Glutamatergic neuron (in vitro differentiated cells): ENCODE measurements at regions not wholly inside any gene's neighbourhood (a gene's known extent, or its start where the extent isn't known, plus 50 kb on each side); places are given as distances from the start of the nearest gene placed in this dataset.

Source experiments
- DNase-seq: peaks from one replicate; pipeline ENCODE4 v3.0.0; 2022
- H3K27ac Mint-ChIP-seq: one replicate; pipeline ENCODE4 v1.8.0; 2020; ENCODE audit warnings: mild to moderate bottlenecking, mixed read lengths, inconsistent platforms; ENCODE audit not compliant: unreplicated experiment
- H3K27me3 Mint-ChIP-seq: one replicate; pipeline ENCODE4 v1.8.0; 2020; ENCODE audit warnings: mild to moderate bottlenecking, moderate library complexity, mixed read lengths, inconsistent platforms; ENCODE audit not compliant: unreplicated experiment
- H3K36me3 Mint-ChIP-seq: one replicate; pipeline ENCODE4 v1.8.0; 2020; ENCODE audit warnings: mild to moderate bottlenecking, mixed read lengths, inconsistent platforms; ENCODE audit not compliant: unreplicated experiment
- H3K4me1 Mint-ChIP-seq: one replicate; pipeline ENCODE4 v1.8.0; 2020; ENCODE audit warnings: mild to moderate bottlenecking, low read depth, mixed read lengths, inconsistent platforms; ENCODE audit not compliant: unreplicated experiment
- H3K4me3 Mint-ChIP-seq: one replicate; pipeline ENCODE4 v1.8.0; 2020; ENCODE audit warnings: mild to moderate bottlenecking, mixed read lengths, inconsistent platforms; ENCODE audit not compliant: unreplicated experiment
- H3K9me3 Mint-ChIP-seq: one replicate; pipeline ENCODE4 v1.8.0; 2020; ENCODE audit warnings: mild to moderate bottlenecking, moderate library complexity, mixed read lengths, inconsistent platforms; ENCODE audit not compliant: unreplicated experiment
- TF ChIP-seq, protein P1 (sequence below): fragments of 200-600 bp; sonication (generic); IDR thresholded peaks from one replicate; pipeline ENCODE4 v1.5.0; 2021; ENCODE audit not compliant: partially characterized antibody, unreplicated experiment

DNA sequence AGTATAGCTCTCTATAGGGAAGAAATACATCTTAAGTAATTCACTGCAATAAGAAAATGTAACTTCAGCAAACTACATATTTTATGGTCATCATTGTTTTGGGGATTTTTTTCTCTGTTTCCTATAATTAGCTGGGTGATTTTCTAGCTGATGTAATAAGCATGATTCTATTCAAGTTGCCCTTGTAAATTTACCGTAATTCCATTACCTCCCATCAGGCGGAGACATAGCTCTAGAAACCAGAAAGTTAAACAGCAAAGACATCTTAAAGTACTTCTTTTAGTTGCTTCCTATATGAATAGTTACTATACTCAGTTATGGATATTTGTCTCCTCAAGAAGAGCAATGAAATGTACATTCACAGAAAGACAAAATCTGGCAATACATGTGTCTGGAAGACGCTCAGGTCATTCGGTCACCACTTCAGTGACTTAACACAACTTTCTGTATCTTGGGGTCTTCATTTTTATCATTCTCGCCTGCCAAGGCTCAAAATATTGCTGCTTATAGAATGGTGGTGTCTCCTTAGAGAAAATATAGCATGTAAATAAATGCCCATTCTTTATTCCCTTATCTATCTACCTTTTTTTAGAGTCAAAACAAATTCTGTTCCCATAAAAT lies 239.9 kb upstream of the ZC3H12C start:
- Mint-ChIP-seq H3K36me3 (peaks cover 4% of the 10 kb centered on the region), H3K4me3 (no peak overlapping the region), H3K4me1 (peaks cover 16% of the 10 kb centered on the region), H3K27me3 (peaks cover 8% of the 10 kb centered on the region), H3K27ac (no peak overlapping the region), H3K9me3 (peaks cover 5% of the 10 kb centered on the region)
- no peak for DNase-seq
- TF ChIP-seq, protein P1, sequence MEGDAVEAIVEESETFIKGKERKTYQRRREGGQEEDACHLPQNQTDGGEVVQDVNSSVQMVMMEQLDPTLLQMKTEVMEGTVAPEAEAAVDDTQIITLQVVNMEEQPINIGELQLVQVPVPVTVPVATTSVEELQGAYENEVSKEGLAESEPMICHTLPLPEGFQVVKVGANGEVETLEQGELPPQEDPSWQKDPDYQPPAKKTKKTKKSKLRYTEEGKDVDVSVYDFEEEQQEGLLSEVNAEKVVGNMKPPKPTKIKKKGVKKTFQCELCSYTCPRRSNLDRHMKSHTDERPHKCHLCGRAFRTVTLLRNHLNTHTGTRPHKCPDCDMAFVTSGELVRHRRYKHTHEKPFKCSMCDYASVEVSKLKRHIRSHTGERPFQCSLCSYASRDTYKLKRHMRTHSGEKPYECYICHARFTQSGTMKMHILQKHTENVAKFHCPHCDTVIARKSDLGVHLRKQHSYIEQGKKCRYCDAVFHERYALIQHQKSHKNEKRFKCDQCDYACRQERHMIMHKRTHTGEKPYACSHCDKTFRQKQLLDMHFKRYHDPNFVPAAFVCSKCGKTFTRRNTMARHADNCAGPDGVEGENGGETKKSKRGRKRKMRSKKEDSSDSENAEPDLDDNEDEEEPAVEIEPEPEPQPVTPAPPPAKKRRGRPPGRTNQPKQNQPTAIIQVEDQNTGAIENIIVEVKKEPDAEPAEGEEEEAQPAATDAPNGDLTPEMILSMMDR = peak; percentile 68

DNA sequence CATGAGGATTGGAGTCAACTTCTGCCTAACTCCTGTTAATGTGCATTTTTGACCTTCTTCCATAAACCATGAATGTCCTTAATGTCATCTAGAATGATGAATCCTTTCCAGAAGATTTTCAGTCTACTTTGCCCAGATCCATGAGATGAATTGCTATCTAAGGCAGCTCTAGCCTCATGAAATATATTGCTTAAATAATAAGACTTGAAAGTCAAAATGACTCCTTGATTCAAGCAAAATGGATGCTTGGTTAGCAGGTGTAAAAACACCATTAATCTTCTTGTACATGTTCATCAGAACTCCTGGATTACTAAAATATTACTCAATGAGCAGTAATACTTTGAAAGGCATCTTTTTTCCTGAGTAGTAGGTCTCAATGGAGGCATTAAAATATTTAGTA lies 238.5 kb upstream of the ZC3H12C start:
- H3K27me3 Mint-ChIP-seq = peaks cover 8% of the 10 kb centered on the region
- no peak overlapping the region for H3K4me3 Mint-ChIP-seq
- peaks cover 5% of the 10 kb centered on the region for H3K9me3 Mint-ChIP-seq
- peaks cover 4% of the 10 kb centered on the region for H3K36me3 Mint-ChIP-seq
- DNase-seq = no peak
- no peak overlapping the region for H3K27ac Mint-ChIP-seq
- H3K4me1 Mint-ChIP-seq = peaks cover 14% of the 10 kb centered on the region
- TF ChIP-seq, protein P1 = no peak

DNA sequence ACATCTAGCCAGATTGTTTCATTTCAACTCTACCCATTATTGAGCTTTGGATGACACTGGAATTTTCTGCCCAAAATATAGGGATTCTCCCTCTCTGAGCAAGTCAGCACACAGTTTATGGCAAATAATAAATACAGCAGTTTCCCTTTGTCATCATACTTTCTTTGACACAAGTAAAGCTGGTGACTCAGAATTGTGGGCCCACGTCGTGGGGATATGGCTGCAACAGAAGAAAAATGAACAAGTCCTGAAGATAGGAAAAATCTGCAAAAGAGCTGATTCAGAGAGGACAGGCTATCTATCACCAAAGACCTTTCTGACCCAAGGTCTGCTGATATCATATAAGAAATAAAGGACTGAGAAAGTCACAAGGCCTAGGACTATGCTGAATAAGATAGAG lies 236.3 kb upstream of the ZC3H12C start:
- DNase-seq = no peak
- H3K36me3 Mint-ChIP-seq = peaks cover 4% of the 10 kb centered on the region
- H3K4me3 Mint-ChIP-seq = no peak overlapping the region
- peaks cover 3% of the 10 kb centered on the region for H3K27me3 Mint-ChIP-seq
- TF ChIP-seq, protein P1 = no peak
- H3K4me1 Mint-ChIP-seq = peaks cover 3% of the 10 kb centered on the region
- H3K9me3 Mint-ChIP-seq = no peaks in the 10 kb centered on the region
- H3K27ac Mint-ChIP-seq = no peak overlapping the region

DNA sequence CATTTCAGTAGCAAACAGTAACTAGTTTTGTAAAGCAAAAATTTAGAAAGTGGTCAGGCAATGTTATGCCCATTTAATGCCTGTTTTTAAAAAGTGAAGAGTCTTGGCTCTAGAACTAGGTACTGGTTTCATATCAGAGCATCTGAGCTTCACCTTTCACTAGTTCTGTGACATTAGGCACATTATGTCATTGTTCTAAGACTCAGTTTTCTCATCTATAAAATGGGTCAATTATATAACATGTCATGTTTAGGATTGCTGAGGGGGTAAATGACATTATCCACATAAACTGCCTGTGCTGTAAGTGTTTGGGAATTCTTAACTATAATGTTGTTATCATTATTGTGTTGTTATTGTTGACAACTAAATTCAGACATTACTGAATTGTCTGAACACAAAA lies 235.6 kb upstream of the ZC3H12C start:
- TF ChIP-seq, protein P1 = no peak
- peaks cover 3% of the 10 kb centered on the region for H3K27me3 Mint-ChIP-seq

DNA sequence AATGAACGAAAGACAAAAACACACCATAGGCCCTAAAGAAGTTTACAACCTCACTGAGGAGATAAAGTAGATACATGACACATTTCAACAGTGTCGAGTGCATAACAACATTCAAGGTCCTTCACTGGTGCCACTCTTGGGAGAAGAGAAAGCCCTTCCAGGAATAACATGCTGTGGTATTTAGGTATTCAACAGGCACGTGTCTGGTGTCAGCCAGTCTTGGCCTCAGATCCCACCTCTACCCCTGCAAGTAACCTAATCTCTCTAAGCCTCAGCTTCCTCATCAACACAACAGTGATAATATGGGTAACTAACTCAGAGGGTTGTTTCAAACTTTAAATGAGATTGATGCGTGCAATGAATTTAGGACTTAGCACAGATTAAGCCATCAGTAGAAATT lies 235.0 kb upstream of the ZC3H12C start:
- TF ChIP-seq, protein P1 = no peak
- no peak overlapping the region for H3K27ac Mint-ChIP-seq
- H3K36me3 Mint-ChIP-seq = peaks cover 4% of the 10 kb centered on the region
- peaks cover 3% of the 10 kb centered on the region for H3K27me3 Mint-ChIP-seq
- no peaks in the 10 kb centered on the region for H3K4me1 Mint-ChIP-seq
- DNase-seq = no peak
- no peaks in the 10 kb centered on the region for H3K9me3 Mint-ChIP-seq
- H3K4me3 Mint-ChIP-seq = no peak overlapping the region

More for the DNA sequence above, 235.6 kb upstream of the ZC3H12C start:
- Mint-ChIP-seq H3K4me3 (no peak overlapping the region), H3K4me1 (peaks cover 1% of the 10 kb centered on the region), H3K27ac (no peak overlapping the region), H3K36me3 (peaks cover 4% of the 10 kb centered on the region), H3K9me3 (no peaks in the 10 kb centered on the region)
- no peak for DNase-seq
